Skeletal muscle satellite cell (primary cell): ENCODE measurements at regions not wholly inside any gene's neighbourhood (a gene's known extent, or its start where the extent isn't known, plus 50 kb on each side); places are given as distances from the start of the nearest gene placed in this dataset.

Experiments
- H3K27me3 ChIP-seq: 2 replicates; pipeline ENCODE4 v1.7.0; 2013; ENCODE audit warnings: low read length; ENCODE audit not compliant: control insufficient read depth, insufficient read depth
- H3K36me3 ChIP-seq: 2 replicates; pipeline ENCODE4 v1.7.0; 2013; ENCODE audit warnings: mild to moderate bottlenecking, control low read depth, low read length; ENCODE audit not compliant: insufficient read depth
- H3K4me1 ChIP-seq: 2 replicates; pipeline ENCODE4 v1.7.0; 2013; ENCODE audit warnings: low read length; ENCODE audit not compliant: control insufficient read depth, insufficient read depth
- H3K4me2 ChIP-seq: 2 replicates; pipeline ENCODE4 v1.7.0; 2013; ENCODE audit warnings: mild to moderate bottlenecking, low read length
- H3K4me3 ChIP-seq: 2 replicates; pipeline ENCODE4 v1.7.0; 2013; ENCODE audit warnings: low read length
- H3K9ac ChIP-seq: 2 replicates; pipeline ENCODE4 v1.7.0; 2013; ENCODE audit warnings: mild to moderate bottlenecking, low read depth, low read length, moderate library complexity
- H3K9me3 ChIP-seq: replicated peaks from 2 replicates; pipeline ENCODE4 v1.7.0; 2013; ENCODE audit warnings: mild to moderate bottlenecking, control low read depth, low read length

- H3K4me1 ChIP-seq: peaks cover 14% of the 10 kb centered on the region
- no peak overlapping the region for H3K4me2 ChIP-seq
- no peaks in the 10 kb centered on the region for H3K36me3 ChIP-seq
- H3K4me3 ChIP-seq: no peak overlapping the region
- no peaks in the 10 kb centered on the region for H3K9me3 ChIP-seq
- H3K27me3 ChIP-seq: peaks cover 18% of the 10 kb centered on the region
- no peak overlapping the region for H3K9ac ChIP-seq
Measured at GRCh38 chr14:101358320-101359125, 202.8 kb upstream of the DIO3 start.

- H3K36me3 ChIP-seq: no peaks in the 10 kb centered on the region
- H3K4me2 ChIP-seq: no peak overlapping the region
- peaks cover 18% of the 10 kb centered on the region for H3K27me3 ChIP-seq
- H3K4me3 ChIP-seq: no peak overlapping the region
- H3K4me1 ChIP-seq: peaks cover 17% of the 10 kb centered on the region
- no peaks in the 10 kb centered on the region for H3K9me3 ChIP-seq
- H3K9ac ChIP-seq: no peak overlapping the region
Measured at GRCh38 chr14:101359221-101360053, 201.9 kb upstream of the DIO3 start.

- H3K4me3 ChIP-seq: no peak overlapping the region
- H3K36me3 ChIP-seq: no peaks in the 10 kb centered on the region
- H3K4me1 ChIP-seq: peaks cover 25% of the 10 kb centered on the region
- H3K4me2 ChIP-seq: no peak overlapping the region
- peaks cover 23% of the 10 kb centered on the region for H3K27me3 ChIP-seq
- H3K9ac ChIP-seq: no peak overlapping the region
- no peaks in the 10 kb centered on the region for H3K9me3 ChIP-seq
Measured at GRCh38 chr14:101360054-101360911, 201.0 kb upstream of the DIO3 start.

GRCh38 chr14:101361044-101361443 is 200.3 kb upstream of the DIO3 start:
- Histone ChIP-seq H3K4me1 (peaks cover 27% of the 10 kb centered on the region), H3K4me3 (no peak overlapping the region), H3K9ac (no peak overlapping the region), H3K9me3 (no peaks in the 10 kb centered on the region), H3K27me3 (peaks cover 29% of the 10 kb centered on the region), H3K36me3 (no peaks in the 10 kb centered on the region), H3K4me2 (no peak overlapping the region)

- no peaks in the 10 kb centered on the region for H3K9me3 ChIP-seq
- H3K4me2 ChIP-seq: no peak overlapping the region
- H3K4me3 ChIP-seq: no peak overlapping the region
- H3K27me3 ChIP-seq: peaks cover 29% of the 10 kb centered on the region
- H3K9ac ChIP-seq: no peak overlapping the region
- peaks cover 27% of the 10 kb centered on the region for H3K4me1 ChIP-seq
- H3K36me3 ChIP-seq: no peaks in the 10 kb centered on the region
Measured at GRCh38 chr14:101361451-101362433, 199.6 kb upstream of the DIO3 start.

- Histone ChIP-seq H3K4me3 (no peak overlapping the region), H3K9ac (no peak overlapping the region), H3K27me3 (peaks cover 33% of the 10 kb centered on the region), H3K4me1 (peaks cover 27% of the 10 kb centered on the region), H3K9me3 (no peaks in the 10 kb centered on the region), H3K36me3 (no peaks in the 10 kb centered on the region), H3K4me2 (no peak overlapping the region)
Measured at GRCh38 chr14:101362529-101363260, 198.6 kb upstream of the DIO3 start.

- Histone ChIP-seq H3K27me3 (peaks cover 37% of the 10 kb centered on the region), H3K4me1 (peaks cover 27% of the 10 kb centered on the region)
Measured at GRCh38 chr14:101363261-101363555, 198.1 kb upstream of the DIO3 start.

GRCh38 chr14:101363880-101364391 is 197.4 kb upstream of the DIO3 start:
- Histone ChIP-seq H3K36me3 (no peaks in the 10 kb centered on the region), H3K9me3 (no peaks in the 10 kb centered on the region), H3K9ac (no peak overlapping the region), H3K27me3 (peaks cover 43% of the 10 kb centered on the region), H3K4me2 (no peak overlapping the region), H3K4me3 (no peak overlapping the region), H3K4me1 (peaks cover 27% of the 10 kb centered on the region)

More at GRCh38 chr14:101363261-101363555, 198.1 kb upstream of the DIO3 start:
- H3K36me3 ChIP-seq: no peaks in the 10 kb centered on the region
- H3K9me3 ChIP-seq: no peaks in the 10 kb centered on the region
- no peak overlapping the region for H3K4me3 ChIP-seq
- no peak overlapping the region for H3K9ac ChIP-seq
- no peak overlapping the region for H3K4me2 ChIP-seq

- H3K4me2 ChIP-seq: peak overlapping the region; percentile 75
- no peaks in the 10 kb centered on the region for H3K36me3 ChIP-seq
- no peaks in the 10 kb centered on the region for H3K9me3 ChIP-seq
- H3K4me3 ChIP-seq: peak overlapping the region; percentile 36
- H3K9ac ChIP-seq: no peak overlapping the region
- peaks cover 40% of the 10 kb centered on the region for H3K27me3 ChIP-seq
- peaks cover 24% of the 10 kb centered on the region for H3K4me1 ChIP-seq
Measured at GRCh38 chr14:101364503-101365328, 196.6 kb upstream of the DIO3 start.
